ENCODE measurements at regions not wholly inside any gene's neighbourhood (a gene's known extent, or its start where the extent isn't known, plus 50 kb on each side); places are given as distances from the start of the nearest gene placed in this dataset.

DNA sequence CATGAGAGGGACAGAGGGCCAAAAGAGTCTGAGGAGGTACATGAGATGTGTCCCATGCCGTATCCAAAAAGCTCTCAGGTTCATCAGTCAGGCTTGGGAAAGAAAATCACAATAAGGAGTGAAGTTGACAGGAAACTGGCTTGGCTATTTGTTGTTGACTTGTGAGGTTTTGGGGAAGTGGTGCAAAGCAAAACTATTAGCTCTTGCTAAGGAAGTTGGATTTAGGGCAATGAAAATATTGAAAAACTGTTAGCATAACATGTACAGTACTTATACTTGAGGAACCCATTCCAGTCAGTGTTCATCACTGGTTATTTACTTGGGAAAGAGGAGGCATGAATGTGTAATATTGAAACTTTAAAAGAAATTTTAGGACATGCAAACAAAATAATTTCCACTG, 145.9 kb downstream of the DUSP6 start:
- Histone ChIP-seq H3K4me1 (no peaks in the 10 kb centered on the region; the same call in 2 of the 3 replicates), H3K27ac (no peak overlapping the region), H3K4me3 (no peak overlapping the region), H3K4me2 (no peak overlapping the region), H3K9me3 (no peaks in the 10 kb centered on the region)
- POLR2A ChIA-PET = no interaction called here
- FAIRE-seq (no peak), ATAC-seq (no peak), DNase-seq (ENCODE audit: low read depth in 1 of 2, low spot score in 1 of 2) (no peak)
- no peak for TF ChIP-seq POLR2A (IDR thresholded peaks at IDR 0.05; ENCODE audit: low read length)
- TF ChIP-seq, protein P1, sequence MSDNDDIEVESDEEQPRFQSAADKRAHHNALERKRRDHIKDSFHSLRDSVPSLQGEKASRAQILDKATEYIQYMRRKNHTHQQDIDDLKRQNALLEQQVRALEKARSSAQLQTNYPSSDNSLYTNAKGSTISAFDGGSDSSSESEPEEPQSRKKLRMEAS (IDR thresholded peaks at IDR 0.05) = no peak
- TF ChIP-seq CEBPB (IDR thresholded peaks at IDR 0.05) = no peak
- TF ChIP-seq RARB (CRISPR knock-in tag; IDR thresholded peaks at IDR 0.05) = no peak
- no peak for TF ChIP-seq EP300 (IDR thresholded peaks at IDR 0.05)
- no peak for TF ChIP-seq EHMT2 (IDR thresholded peaks at IDR 0.05; ENCODE audit: low read depth)
- no peak for TF ChIP-seq RAD21 (conservative IDR thresholded peaks at IDR 0.05 in 1 of 2, IDR thresholded peaks at IDR 0.05 in 1 of 2)
- CTCF ChIA-PET = interaction anchor here (0.5 kb wide), 1 partner anchor 188 kb away, joined by 3 read pairs; no protein-coding TSS in a partner anchor
- WGBS (ENCODE audit: missing lambda C conversion rate) = 85% methylated on average over 1 of the region's 1 CpG

DNA sequence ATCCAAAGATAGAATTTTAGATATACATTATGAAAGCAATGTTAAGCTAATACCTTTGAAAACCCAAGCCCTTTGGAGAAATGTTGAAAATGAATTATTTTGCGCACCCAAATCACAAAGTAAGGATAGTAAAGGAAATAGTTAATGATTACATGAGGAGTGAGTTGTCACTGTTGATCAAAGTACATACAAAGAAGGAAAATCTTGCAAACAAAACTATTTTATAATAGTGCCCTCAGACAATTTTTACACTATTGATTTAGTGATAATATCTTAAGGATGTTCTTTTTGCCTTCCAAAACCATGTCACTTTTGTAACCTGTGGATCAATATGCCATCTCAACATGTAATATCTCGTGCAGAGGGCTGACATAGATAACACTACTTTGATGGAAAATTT, 146.8 kb downstream of the DUSP6 start:
- CTCF ChIA-PET = interaction anchor here (0.5 kb wide), 1 partner anchor 189 kb away, joined by 3 read pairs; no protein-coding TSS in a partner anchor
- no peak overlapping the region for H3K4me2 ChIP-seq
- FAIRE-seq = no peak
- POLR2A ChIA-PET = no interaction called here
- ATAC-seq = no peak
- 86% methylated on average over 2 of the region's 2 CpGs for WGBS (ENCODE audit: missing lambda C conversion rate)
- no peak for DNase-seq (ENCODE audit: low read depth in 1 of 2, low spot score in 1 of 2)
- no peaks in the 10 kb centered on the region for H3K9me3 ChIP-seq
- TF ChIP-seq NFE2L2 (conservative IDR thresholded peaks at IDR 0.05; ENCODE audit: low read length) (no peak), CBX8 (IDR thresholded peaks at IDR 0.05) (no peak), CHD4 (IDR thresholded peaks at IDR 0.05; ENCODE audit: borderline replicate concordance) (no peak), FOSL2 (IDR thresholded peaks at IDR 0.05) (no peak), FOSL2 (CRISPR knock-in tag; IDR thresholded peaks at IDR 0.05) (no peak)
- TF ChIP-seq, protein P2, sequence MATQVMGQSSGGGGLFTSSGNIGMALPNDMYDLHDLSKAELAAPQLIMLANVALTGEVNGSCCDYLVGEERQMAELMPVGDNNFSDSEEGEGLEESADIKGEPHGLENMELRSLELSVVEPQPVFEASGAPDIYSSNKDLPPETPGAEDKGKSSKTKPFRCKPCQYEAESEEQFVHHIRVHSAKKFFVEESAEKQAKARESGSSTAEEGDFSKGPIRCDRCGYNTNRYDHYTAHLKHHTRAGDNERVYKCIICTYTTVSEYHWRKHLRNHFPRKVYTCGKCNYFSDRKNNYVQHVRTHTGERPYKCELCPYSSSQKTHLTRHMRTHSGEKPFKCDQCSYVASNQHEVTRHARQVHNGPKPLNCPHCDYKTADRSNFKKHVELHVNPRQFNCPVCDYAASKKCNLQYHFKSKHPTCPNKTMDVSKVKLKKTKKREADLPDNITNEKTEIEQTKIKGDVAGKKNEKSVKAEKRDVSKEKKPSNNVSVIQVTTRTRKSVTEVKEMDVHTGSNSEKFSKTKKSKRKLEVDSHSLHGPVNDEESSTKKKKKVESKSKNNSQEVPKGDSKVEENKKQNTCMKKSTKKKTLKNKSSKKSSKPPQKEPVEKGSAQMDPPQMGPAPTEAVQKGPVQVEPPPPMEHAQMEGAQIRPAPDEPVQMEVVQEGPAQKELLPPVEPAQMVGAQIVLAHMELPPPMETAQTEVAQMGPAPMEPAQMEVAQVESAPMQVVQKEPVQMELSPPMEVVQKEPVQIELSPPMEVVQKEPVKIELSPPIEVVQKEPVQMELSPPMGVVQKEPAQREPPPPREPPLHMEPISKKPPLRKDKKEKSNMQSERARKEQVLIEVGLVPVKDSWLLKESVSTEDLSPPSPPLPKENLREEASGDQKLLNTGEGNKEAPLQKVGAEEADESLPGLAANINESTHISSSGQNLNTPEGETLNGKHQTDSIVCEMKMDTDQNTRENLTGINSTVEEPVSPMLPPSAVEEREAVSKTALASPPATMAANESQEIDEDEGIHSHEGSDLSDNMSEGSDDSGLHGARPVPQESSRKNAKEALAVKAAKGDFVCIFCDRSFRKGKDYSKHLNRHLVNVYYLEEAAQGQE (IDR thresholded peaks at IDR 0.05) = no peak
- TF ChIP-seq, protein P3, sequence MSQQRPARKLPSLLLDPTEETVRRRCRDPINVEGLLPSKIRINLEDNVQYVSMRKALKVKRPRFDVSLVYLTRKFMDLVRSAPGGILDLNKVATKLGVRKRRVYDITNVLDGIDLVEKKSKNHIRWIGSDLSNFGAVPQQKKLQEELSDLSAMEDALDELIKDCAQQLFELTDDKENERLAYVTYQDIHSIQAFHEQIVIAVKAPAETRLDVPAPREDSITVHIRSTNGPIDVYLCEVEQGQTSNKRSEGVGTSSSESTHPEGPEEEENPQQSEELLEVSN (IDR thresholded peaks at IDR 0.05; ENCODE audit: borderline replicate concordance, low read depth) = no peak
- no peaks in the 10 kb centered on the region; the same call in 2 of the 3 replicates for H3K4me1 ChIP-seq
- H3K27ac ChIP-seq = no peak overlapping the region
- H3K4me3 ChIP-seq = no peak overlapping the region

DNA sequence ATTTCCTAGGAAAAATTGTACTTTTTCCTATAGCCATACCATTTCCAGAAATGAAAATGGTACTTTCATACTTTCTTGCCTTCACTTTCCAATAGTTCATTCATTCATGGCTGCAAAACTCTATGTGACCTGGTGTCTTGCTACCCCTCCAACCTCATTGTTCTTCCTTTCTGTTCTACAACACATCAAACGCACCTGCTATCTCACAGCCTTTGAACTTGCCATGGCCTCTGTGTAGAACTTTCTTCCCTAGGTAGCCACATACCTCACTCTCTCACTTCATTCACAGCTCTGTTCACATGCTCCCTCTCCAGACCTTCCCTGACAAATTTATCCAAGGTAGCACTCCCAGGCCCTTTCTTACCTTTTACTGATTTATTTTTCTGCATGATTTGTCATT, 149.2 kb downstream of the DUSP6 start:
- ATAC-seq = no peak
- ChIA-PET CTCF (no interaction called here), POLR2A (no interaction called here)
- no peak overlapping the region for H3K4me2 ChIP-seq
- H3K9me3 ChIP-seq = no peaks in the 10 kb centered on the region
- FAIRE-seq = no peak
- H3K27ac ChIP-seq = no peak overlapping the region
- WGBS (ENCODE audit: missing lambda C conversion rate) = 79% methylated on average over 1 of the region's 1 CpG
- TF ChIP-seq FOSB (CRISPR knock-in tag; IDR thresholded peaks at IDR 0.05) (no peak), ESRRA (IDR thresholded peaks at IDR 0.05; ENCODE audit: borderline replicate concordance, low read length) (no peak), JUNB (IDR thresholded peaks at IDR 0.05) (no peak), RNF2 (IDR thresholded peaks at IDR 0.05; ENCODE audit: borderline replicate concordance, low read depth) (no peak), RAD21 (conservative IDR thresholded peaks at IDR 0.05 in 1 of 2, IDR thresholded peaks at IDR 0.05 in 1 of 2) (no peak), ZSCAN20 (CRISPR knock-in tag; IDR thresholded peaks at IDR 0.05) (no peak), MAZ (IDR thresholded peaks at IDR 0.05; ENCODE audit: borderline replicate concordance, low read depth, low read length) (no peak), TFCP2L1 (CRISPR knock-in tag; IDR thresholded peaks at IDR 0.05) (no peak), POLR2A (IDR thresholded peaks at IDR 0.05; ENCODE audit: low read length) (no peak), HOXB13 (CRISPR knock-in tag; IDR thresholded peaks at IDR 0.05; ENCODE audit: low read depth) (no peak), CHD4 (IDR thresholded peaks at IDR 0.05; ENCODE audit: borderline replicate concordance) (no peak), FOSL2 (IDR thresholded peaks at IDR 0.05) (no peak), FOSL2 (CRISPR knock-in tag; IDR thresholded peaks at IDR 0.05) (no peak), TP53 (CRISPR knock-in tag; IDR thresholded peaks at IDR 0.05) (no peak), BHLHE40 (IDR thresholded peaks at IDR 0.05; ENCODE audit: low read depth, low read length) (no peak), EHMT2 (IDR thresholded peaks at IDR 0.05; ENCODE audit: low read depth) (no peak), MYC (IDR thresholded peaks at IDR 0.05; ENCODE audit: borderline replicate concordance, low read length) (no peak)
- TF ChIP-seq, protein P4, sequence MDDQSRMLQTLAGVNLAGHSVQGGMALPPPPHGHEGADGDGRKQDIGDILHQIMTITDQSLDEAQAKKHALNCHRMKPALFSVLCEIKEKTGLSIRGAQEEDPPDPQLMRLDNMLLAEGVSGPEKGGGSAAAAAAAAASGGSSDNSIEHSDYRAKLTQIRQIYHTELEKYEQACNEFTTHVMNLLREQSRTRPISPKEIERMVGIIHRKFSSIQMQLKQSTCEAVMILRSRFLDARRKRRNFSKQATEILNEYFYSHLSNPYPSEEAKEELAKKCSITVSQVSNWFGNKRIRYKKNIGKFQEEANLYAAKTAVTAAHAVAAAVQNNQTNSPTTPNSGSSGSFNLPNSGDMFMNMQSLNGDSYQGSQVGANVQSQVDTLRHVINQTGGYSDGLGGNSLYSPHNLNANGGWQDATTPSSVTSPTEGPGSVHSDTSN (IDR thresholded peaks at IDR 0.05) = no peak
- TF ChIP-seq, protein P5, sequence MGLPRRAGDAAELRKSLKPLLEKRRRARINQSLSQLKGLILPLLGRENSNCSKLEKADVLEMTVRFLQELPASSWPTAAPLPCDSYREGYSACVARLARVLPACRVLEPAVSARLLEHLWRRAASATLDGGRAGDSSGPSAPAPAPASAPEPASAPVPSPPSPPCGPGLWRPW (IDR thresholded peaks at IDR 0.05) = no peak
- TF ChIP-seq, protein P6, sequence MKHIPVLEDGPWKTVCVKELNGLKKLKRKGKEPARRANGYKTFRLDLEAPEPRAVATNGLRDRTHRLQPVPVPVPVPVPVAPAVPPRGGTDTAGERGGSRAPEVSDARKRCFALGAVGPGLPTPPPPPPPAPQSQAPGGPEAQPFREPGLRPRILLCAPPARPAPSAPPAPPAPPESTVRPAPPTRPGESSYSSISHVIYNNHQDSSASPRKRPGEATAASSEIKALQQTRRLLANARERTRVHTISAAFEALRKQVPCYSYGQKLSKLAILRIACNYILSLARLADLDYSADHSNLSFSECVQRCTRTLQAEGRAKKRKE (CRISPR knock-in tag; IDR thresholded peaks at IDR 0.05; ENCODE audit: low read depth) = no peak
- no peaks in the 10 kb centered on the region; the same call in 2 of the 3 replicates for H3K4me1 ChIP-seq
- DNase-seq (ENCODE audit: low read depth in 1 of 2, low spot score in 1 of 2) = no peak
- no peak overlapping the region for H3K4me3 ChIP-seq
